HG03520 (cell line): ENCODE measurements at regions not wholly inside any gene's neighbourhood (a gene's known extent, or its start where the extent isn't known, plus 50 kb on each side); places are given as distances from the start of the nearest gene placed in this dataset.
A peak's percentile ranks its signal among the peaks of the same experiment; 100 is the strongest.

ENCODE experiments used
- ATAC-seq: cut with Tn5 transposase; IDR thresholded peaks from one replicate; pipeline ENCODE4 v1.9.1; 2021; ENCODE audit warnings: mild to moderate bottlenecking, moderate library complexity; ENCODE audit not compliant: unreplicated experiment

DNA sequence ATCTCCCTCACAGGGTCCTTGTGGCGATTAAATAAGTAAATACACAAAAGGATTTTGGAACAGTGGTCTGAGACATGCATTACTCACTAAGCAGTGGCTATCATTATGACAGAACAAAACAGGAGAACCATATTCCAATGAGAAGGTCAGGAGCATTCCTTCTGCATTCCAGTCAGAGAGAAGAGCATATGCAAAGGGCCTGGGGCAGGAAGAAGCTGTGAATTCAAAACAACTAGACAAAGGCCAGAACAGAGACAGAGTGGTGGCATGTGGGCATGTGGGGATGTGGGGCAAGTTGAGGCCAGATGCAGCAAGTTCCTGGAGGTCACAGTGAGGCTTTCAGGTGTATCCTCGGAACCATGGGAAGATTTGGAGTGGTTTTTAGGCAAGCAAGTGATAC lies 70.1 kb upstream of the VRK1 start:
- ATAC-seq = no peak

DNA sequence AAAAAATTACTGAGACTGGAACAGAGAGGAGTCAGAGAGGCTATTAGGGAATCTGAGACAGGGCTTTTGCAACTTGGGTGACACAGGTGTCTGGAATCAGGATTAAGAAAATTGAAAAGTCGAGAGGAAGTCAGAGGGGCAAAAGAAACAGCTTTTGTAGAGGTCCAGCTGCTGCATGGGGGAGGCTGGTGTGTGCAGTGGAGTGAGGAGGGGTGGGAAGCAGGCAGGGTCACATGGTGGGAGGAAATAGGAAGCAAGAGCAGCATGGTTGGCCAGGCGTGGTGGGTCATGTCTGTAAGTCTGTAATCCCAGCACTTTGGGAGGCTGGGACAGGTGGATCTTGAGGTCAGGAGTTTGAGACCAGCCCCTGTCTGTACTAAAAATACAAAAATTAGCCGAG lies 69.7 kb upstream of the VRK1 start:
- no peak for ATAC-seq

GRCh38 chr14:96727980-96728717 lies 69.0 kb upstream of the VRK1 start:
- no peak for ATAC-seq

DNA sequence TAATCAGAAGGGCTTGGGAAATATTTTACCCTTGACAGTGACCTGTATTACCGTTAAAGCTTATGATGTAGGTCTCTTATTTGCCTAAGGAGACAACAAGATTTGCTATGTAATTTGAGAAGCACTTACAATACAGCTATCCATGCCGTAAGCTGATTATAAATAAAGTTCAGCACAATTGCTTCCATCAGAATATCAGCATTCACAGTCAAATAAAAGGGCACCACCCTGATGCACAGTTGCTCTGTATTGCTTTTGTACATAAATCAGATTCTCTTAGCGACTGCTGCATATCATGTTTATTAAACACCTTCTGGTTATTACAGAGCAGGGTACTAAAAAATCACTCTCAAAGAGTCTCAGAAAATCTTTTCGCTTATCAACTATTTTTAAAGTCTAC lies 67.3 kb upstream of the VRK1 start:
- no peak for ATAC-seq

DNA sequence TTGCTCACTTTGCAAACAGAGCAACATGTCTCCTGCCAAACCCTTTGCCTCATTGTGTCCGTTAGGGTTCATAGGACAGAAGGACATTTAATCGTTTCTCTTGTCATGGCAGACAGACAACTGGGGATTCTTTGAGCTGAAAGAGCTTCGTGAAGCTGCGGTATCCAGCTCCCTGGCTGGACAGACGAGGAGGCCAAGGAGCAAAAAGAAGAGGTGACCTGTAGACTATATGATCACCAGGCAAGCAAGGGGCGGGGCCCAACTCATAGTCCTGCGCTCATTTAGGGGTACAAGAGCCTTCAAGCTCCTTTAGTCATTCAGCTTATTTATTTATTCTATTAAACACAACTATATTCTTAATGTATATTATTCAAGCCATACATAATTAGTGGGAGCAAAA lies 66.8 kb upstream of the VRK1 start:
- no peak for ATAC-seq

DNA sequence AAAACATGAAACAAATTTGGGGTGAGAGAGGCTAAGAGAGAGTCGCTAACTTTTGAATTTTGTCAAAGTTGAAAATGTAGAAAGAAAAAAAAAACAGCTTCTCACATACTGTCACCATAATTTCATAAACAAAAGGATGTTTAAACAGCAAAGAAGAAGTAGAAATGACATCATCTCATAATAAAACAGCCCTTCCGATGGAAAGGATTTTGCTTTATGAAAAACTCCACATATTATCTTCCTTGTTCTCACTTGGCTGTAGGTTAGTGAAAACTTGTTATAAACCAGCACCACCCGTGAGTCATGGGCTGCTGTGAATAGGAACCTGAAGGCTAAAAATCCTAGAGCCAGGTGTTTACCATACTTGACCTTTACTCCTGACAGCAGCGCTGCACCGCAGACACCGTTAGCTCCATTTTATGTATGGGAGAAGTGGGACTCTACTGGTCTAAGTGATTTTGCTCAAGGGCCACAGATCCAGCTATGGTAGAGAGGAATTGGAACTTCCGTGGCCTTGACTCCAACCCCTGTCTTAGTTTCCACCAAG lies 63.0 kb upstream of the VRK1 start:
- no peak for ATAC-seq

DNA sequence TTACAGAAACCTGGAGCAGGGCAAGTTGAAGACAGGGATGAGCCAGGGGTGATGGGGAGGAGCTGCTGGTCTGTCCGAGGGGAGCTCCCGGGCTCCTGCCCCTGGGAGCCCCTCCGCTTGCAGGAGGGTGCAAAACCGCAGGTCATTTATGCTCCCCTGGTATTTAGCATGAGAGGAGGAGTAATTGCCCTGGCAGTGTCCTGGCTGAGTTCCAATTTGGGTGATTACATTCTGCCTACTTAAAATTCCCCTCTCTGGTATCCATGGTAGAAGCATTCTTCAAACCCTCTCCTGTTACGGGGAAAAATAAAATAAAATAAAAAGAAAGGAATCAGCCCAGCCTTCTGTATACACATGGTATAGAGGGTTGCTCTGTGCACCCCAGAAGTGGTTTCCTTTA lies 61.7 kb upstream of the VRK1 start:
- ATAC-seq = no peak

DNA sequence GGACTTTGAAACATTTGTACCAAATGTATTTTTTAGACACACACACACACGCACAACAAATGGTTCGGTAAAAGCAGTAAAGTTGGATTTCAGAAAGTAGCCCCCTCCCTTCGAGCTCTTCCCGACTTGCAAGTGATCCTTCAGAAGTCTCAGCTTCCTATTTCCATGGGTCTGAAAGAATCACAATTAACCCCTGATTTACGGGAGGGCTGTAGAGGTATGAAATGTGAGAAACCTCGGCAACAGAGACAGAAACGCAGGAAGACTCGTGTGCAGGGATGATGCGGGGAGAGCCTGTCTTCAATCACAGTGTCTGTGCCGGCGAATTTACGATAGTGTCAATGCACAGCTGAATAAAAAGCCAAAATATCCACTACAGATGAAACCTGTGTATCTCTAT lies 60.7 kb upstream of the VRK1 start:
- ATAC-seq = no peak

GRCh38 chr14:96737881-96738280 lies 59.3 kb upstream of the VRK1 start:
- ATAC-seq = no peak

DNA sequence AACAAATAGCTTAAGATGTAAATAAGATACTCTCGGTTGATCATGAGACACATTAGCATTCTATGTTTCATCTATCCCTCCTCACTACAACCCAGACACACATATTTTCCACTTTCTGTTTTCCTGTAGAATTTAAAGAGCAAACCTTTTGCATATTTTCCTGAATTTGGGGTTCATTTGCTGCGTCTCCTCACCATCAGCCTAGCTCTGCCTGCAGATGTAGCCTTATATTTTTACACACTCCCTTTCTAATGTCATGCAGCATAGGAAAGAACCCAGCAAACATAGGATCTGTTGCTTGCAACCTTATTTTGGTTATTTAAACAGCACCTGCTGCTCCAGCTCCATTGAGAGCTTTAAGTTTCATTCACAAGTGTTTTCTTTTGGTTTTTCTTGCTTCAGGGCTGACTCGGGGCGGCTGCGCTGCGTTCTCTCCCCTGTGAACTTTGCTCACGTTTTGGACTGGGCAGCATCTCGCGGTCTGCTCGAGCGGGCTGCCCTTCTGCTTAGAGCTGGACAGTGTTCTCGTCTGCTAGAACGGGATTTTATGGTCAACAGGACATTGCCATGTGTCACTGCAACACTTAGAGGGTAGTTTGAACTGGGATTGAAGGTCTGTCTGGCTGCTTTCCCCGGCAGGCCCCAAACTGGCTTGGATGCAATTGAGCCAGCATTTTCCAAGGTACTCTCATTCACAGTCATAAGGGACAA lies 57.8 kb upstream of the VRK1 start:
- ATAC-seq = no peak

DNA sequence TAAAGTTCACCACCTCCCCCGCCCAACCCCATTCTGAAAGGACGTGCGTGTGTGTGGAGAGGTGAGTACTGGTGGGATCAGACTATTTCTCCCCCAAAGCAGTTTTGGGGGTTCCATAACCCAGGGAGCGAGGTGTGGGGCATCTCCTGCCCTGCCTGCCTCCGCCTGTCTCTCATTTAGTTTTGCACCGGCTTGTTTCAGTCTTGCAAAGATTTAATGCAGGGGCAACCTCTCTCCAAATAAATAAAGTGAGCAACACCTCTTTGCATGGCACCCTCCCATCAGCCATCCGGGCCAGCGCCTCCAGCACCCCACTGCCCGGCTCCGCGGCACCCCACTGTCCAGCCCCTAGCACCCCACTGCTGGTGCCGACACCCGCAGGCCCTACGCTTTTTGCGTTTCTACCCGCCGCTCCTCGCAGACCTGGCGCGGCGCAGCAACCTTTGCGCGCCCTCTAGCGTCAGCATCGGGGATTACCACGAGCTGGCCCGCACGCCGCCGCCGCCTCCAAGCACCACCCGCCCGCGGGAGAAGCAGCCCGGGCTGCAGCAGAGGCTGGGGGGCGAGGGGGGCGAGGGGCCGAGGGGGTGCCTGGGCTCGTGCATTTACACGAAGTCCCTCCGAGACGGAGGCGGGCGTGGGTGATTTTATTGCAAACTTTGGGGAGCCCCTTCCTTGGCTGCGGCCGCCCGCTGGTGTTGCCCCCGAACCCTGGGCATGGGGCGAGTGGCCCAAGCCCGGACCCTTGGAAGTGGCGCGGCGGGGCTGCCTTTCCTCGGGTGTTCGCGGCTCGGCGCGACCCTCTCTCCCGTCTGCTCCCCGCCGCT lies 55.8 kb upstream of the VRK1 start:
- ATAC-seq = peak; percentile 69

DNA sequence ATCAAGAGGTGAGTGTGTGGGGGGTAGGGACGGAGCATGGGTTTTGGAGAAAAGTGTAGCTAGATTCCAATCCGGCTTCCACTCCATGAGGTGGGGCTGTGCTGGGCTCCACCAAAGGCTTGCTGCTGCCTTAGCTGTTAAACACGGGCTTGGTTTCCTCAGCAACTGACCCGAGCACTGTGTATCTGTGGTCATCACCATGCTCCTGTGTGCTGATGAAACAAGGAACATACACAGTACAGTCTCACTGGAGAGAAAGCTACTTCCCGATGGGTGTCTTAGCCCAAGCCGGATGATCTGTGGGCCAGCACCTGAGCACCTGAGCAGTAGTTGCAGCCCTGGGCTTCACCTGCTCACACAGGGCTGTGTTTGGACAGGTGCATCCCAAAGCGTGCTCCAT lies 52.9 kb upstream of the VRK1 start:
- ATAC-seq = no peak

DNA sequence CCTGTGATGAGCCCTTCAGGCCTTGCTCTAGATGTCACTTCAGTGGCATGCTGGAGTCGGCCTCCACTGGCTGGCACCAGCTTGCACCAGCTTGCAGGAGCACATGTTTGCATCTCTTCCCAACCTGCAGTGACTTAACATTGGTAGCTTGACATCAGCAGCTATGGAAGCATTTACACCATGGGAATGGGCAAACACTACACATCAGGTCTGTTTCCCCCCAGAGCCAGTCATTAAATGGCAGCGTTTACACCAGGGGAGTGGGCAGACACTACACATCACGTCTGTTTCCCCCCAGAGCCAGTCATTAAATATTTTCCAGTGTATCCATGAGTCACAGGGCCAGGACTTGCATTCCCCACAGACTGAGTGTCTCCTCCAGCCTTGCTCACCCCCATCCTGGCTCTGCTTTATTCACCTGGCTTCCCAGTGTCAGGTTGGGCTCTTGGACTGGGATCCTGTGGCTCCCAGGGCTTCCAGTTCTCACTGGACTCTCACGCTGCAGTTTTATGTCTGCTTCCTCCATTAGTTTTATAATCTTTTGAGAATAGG lies 51.6 kb upstream of the VRK1 start:
- ATAC-seq = no peak

- no peak for ATAC-seq
These were observed 51.1 kb upstream of the VRK1 start for GRCh38 chr14:96746101-96746500.

DNA sequence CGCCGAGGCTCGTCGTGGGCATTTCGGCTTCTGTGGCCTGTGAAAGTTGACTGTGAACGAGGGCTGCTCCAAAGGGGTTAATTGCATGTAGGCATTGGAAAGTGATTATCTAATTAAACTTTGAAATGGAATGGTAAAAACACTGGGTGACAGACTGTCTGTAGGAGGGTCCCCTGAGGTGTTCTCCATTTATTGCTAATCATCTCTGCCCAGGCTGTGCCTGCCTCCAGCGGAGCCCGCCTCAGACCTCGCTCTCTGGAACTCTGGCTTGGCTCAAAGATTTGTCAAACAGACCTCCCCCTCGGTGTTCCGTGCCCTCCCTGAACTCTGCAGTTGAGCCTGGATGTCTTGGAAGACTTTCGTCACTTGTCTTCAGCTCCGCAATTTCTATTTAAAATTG lies 50.2 kb upstream of the VRK1 start:
- no peak for ATAC-seq
